ACHN (cell line): ENCODE measurements at regions not wholly inside any gene's neighbourhood (a gene's known extent, or its start where the extent isn't known, plus 50 kb on each side); places are given as distances from the start of the nearest gene placed in this dataset.
A peak's percentile ranks its signal among the peaks of the same experiment; 100 is the strongest.
"Not testable (repeated sequence)": the region's sequence is repeated elsewhere in the genome, so short reads cannot be mapped to it uniquely, and the experiment has no call there.

Experiments
- DNase-seq: peaks from one replicate; pipeline ENCODE4 v3.0.0-alpha.2; 2015
- in situ Hi-C: cut with HindIII; loops from 2 replicates; pipeline ENCODE4 v1.10.0; 2017; ENCODE audit warnings: low sequenced_read_pairs, low pct_ligation_motif_present, low pct_unique_long_range_greater_than_20kb

- DNase-seq, result no peak
- in situ Hi-C loops, result no loop called here
These were observed 358.2 kb downstream of the RPS6KC1 start for GRCh38 chr1:213409208-213409631.

DNA sequence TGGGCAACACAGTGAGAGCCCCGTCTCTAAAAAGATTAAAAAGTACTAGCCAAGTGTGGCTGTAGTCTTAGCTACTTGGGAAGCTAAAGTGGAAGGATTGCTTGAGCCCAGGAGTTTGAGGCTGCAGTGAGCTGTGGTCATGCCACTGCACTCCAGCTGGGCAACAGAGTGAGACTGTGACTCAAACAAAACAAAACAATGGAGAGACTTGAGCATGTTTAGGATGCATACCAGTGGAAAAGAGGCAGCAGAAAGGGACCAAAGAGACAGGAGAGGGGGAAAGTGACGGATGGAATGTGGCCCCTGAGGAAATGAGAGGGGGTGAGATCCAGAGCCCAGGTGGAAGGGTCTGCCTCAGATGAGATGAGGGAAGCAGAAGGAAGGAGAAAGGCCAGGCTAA is 358.9 kb downstream of the RPS6KC1 start:
- DNase-seq, result no peak
- in situ Hi-C loops, result no loop called here

DNA sequence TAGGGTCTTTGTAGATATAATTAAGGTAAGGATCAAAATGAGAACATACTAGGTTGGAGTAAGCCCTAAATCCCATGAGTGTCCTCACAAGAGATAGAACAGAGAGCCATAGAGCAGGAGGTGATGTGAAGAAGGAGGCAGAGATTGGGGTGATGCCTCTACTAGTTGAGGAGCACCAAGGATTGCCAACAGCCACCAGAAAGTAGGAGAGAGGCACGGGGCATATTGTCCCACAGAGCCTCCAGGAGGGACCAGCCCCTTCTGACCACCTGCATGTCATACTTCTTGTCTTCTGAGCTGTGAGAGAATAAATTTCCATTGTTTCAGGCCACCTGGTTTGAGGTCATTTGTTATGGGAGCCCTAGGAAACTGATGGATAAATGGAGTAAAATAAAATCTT is 363.3 kb downstream of the RPS6KC1 start:
- DNase-seq, result no peak
- in situ Hi-C loops, result no loop called here

DNA sequence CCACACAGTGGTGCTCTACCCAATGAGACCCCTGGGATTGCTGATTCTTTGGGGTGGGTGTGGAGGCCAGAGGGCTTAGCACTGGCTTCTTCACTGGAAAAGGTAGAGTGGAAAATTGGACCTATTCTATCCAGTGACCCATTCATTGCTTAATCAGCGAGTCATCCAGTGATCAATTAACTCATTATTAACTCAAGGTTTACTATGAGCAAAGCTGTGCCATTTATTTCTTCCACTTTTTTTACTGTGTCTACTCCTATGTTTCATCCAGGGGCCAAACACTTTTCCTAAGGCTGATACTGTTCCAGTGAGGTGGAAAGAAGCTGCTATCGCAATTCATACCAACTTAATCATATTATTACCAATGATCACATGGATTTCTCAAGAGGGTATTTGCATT is 363.9 kb downstream of the RPS6KC1 start:
- in situ Hi-C loops, result no loop called here
- no peak for DNase-seq

DNA sequence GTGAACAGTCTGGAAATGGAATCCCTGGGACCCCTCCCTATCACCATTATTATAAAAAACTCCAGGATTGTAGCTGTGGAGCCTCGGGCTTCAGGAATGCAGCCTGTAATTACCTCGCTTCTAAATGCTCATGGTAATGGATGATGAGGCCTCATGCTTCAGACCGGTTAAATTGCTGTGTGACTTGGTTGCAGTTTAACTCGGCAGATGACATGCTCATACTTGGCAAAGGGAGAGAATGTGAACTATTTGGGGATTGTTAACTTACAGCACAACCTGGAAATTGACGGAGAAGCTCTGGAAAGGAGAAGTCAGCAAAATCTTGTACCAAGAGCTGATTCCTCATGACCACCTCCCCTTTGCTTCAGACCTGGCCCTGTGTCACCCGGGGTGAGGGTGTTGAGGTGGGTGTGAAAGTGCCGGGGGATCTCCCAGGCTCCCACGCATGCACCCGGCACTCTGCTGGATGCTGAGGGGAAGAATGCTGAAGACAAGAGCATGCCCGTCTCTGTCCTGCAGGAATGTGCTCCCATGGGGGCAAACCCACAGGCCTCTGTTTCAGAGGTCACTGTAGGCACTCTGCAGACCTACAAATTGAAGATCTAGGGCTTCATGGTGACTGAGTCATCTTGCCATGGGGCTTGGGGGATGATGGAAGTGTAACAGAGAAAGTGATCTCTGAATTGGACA is 364.8 kb downstream of the RPS6KC1 start:
- in situ Hi-C loops, result no loop called here
- peak; percentile 58 for DNase-seq

- DNase-seq, result no peak
These were observed 365.6 kb downstream of the RPS6KC1 start for GRCh38 chr1:213416461-213417224.

GRCh38 chr1:213417225-213417820 is 366.3 kb downstream of the RPS6KC1 start:
- no peak for DNase-seq
- in situ Hi-C loops, result no loop called here

More at GRCh38 chr1:213416461-213417224, 365.6 kb downstream of the RPS6KC1 start:
- in situ Hi-C loops, result no loop called here

- in situ Hi-C loops, result no loop called here
- no peak for DNase-seq
These were observed 366.8 kb downstream of the RPS6KC1 start for GRCh38 chr1:213417846-213418245.

DNA sequence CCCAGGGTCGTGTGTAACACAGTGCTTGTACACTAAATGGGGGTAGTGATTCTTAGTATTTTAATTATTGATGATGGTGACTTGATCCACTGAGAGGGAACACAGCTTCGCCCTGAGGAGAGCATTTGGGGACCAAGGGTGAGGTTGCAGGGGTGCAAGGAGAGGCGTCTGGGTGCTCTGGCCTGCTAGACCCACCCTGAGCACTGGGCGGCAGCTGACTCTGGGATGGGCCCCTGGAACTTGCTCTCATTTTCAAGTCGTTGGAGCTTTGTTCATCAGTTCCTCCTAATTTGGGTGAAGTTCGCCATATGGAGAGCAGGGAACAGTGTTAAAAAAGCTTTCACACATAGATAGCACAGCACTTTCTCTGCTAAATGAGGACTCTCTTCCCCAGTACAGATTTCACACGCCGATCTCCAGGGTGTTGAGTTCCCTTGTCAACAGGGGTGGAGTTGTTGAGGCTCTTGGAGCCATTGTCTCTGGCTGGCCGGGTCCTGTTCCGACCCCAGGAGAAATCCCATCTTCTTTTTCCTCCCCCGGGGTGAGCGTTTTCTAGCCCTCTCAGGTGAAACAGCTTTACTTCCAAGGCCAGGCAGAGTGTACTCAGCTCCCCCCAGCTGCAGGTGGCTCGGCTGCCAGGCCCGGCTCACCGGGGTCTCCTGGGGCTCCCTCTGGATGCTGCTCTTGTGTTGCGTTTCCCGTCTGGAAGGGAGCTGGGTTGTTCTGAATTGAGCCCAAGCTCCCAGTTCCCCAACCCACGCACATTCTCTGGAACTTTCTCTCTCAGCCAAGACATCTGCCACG is 367.4 kb downstream of the RPS6KC1 start:
- DNase-seq, result no peak
- in situ Hi-C loops, result no loop called here

- DNase-seq, result peak; percentile 8
- in situ Hi-C loops, result no loop called here
These were observed 368.5 kb downstream of the RPS6KC1 start for GRCh38 chr1:213419401-213420030.

DNA sequence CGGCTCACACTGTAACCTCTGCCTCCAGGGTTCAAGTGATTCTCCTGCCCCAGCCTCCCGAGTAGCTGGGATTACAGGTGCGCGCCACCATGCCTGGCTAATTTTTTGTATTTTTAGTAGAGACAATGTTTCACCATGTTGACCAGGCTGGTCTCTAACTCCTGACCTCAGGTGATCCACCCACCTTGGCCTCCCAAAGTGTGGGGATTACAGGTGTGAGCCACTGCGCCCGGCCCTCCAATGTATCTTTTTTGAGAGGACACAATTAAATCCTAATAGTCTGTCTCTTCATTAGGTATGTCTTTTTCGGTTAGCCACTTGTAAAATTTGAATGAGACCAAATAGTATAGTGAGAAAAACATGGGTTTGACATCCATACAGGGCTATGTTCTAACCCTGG is 370.1 kb downstream of the RPS6KC1 start:
- in situ Hi-C loops, DNase-seq: not testable (repeated sequence)

GRCh38 chr1:213423041-213423440 is 372.0 kb downstream of the RPS6KC1 start:
- in situ Hi-C loops, result no loop called here
- no peak for DNase-seq

DNA sequence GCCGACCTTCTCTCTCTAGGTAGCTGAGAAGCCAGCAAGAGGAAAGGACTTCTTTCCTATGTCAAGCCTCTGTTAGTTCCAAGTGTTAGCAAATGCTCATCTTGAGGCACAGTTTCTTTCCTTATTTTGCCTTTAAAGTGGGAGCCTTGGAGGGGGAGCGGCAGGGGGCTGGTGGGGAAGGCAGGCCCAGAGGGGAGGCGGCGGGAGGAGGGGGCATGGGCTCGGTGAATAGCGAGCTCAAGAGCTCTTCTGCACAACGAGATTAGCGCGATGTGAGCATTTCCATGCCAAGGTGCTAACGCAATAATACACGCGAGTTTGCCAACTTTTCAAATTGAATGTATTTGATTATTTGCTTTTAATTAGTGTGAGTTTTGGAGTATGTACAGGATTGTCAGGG is 372.6 kb downstream of the RPS6KC1 start:
- in situ Hi-C loops, result no loop called here
- DNase-seq, result no peak

GRCh38 chr1:213425376-213426030 is 374.5 kb downstream of the RPS6KC1 start:
- DNase-seq, result no peak
- in situ Hi-C loops, result no loop called here

DNA sequence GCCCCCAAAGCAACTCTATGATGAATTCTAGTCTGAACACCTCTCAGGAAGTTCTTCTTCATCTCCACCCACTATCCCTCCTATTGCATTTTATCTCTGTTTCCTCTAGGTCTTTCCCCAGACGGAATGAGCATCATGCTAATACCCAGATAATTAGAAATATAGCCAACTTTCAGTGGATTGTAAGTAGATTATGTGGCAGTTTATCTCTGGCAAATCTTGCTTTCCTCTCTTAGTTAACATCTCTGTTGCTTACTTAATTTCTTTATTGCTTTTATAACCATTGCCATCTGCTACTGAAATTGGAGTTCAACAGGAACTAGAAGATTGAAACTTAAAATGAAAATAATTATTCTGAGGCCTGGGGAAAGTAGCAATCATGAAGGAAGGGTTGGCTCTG is 378.6 kb downstream of the RPS6KC1 start:
- no peak for DNase-seq
- in situ Hi-C loops, result no loop called here

DNA sequence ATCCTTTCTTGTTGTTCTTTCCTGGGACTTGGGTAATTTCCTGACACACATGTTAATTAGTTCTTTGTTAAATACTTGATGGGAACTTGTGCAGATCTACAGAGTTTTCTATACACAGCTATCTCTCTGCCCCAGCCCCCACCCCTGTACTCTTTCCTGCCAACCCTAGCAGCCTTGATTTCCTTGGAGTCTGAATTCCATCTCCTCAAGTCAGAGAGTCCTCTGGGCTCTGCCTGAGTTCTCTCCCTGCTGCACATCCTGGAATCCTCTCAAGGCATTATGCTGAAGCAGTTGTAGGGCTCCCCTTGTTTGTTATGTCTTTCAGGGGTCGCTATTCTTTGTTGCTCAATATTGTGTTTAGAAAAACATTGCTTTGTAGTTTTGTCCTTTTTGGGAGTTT is 384.7 kb downstream of the RPS6KC1 start:
- in situ Hi-C loops, result no loop called here
- DNase-seq, result no peak

GRCh38 chr1:213438339-213438738 is 387.3 kb downstream of the RPS6KC1 start:
- in situ Hi-C loops, result no loop called here
- DNase-seq, result no peak

DNA sequence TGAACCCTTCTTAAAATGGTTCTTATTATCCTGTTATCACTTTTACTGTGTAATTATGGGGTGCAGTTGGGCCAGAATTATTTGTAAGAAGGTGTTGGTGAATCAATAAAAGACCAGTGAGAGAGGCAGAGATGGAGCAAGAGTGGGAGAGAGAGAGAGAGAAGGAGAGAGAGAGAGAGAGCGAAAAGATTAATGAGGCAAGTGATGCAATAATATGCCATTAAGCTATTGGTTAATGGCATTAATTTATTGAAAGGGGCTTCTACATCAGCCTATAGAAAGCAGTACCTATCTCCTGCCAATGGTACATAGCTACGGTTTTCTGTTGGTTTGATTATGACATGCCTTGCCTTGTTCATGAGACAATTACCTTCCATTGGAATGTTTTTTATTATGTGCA is 388.7 kb downstream of the RPS6KC1 start:
- no peak for DNase-seq
- in situ Hi-C loops, result no loop called here
